ENCODE measurements at regions not wholly inside any gene's neighbourhood (a gene's known extent, or its start where the extent isn't known, plus 50 kb on each side); places are given as distances from the start of the nearest gene placed in this dataset.

GRCh38 chr20:56187534-56188165 is 60.9 kb upstream of the MC3R start:
- Histone ChIP-seq H3K27me3 (no peaks in the 10 kb centered on the region), H3K4me3 (no peak overlapping the region), H3K27ac (no peak overlapping the region), H3K4me1 (peaks cover 0 to 8% (median 0%) of the 10 kb centered on the region in 4 donors), H3K36me3 (no peaks in the 10 kb centered on the region), H3K9me3 (no peaks in the 10 kb centered on the region)
- no peak for DNase-seq (ENCODE audit: low spot score in 2 of 2)
- WGBS, 2 donors = 13 to 23% methylated on average over 7 of the region's 7 CpGs
- TF ChIP-seq, protein P1, sequence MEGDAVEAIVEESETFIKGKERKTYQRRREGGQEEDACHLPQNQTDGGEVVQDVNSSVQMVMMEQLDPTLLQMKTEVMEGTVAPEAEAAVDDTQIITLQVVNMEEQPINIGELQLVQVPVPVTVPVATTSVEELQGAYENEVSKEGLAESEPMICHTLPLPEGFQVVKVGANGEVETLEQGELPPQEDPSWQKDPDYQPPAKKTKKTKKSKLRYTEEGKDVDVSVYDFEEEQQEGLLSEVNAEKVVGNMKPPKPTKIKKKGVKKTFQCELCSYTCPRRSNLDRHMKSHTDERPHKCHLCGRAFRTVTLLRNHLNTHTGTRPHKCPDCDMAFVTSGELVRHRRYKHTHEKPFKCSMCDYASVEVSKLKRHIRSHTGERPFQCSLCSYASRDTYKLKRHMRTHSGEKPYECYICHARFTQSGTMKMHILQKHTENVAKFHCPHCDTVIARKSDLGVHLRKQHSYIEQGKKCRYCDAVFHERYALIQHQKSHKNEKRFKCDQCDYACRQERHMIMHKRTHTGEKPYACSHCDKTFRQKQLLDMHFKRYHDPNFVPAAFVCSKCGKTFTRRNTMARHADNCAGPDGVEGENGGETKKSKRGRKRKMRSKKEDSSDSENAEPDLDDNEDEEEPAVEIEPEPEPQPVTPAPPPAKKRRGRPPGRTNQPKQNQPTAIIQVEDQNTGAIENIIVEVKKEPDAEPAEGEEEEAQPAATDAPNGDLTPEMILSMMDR (IDR thresholded peaks at IDR 0.05) = peak in 3 of 5 experiments; percentile 17 to 31 (median 21)
- TF ChIP-seq POLR2A (IDR thresholded peaks at IDR 0.05) = no peak

- Histone ChIP-seq H3K36me3 (no peaks in the 10 kb centered on the region), H3K4me1 (no peaks in the 10 kb centered on the region), H3K27ac (no peak overlapping the region), H3K4me3 (no peak overlapping the region), H3K9me3 (peaks cover 0 to 6% (median 0%) of the 10 kb centered on the region in 4 donors), H3K27me3 (no peaks in the 10 kb centered on the region)
- 55% methylated on average over 5 of the region's 5 CpGs for WGBS, 2 donors
- TF ChIP-seq POLR2A (IDR thresholded peaks at IDR 0.05) (no peak), EP300 (IDR thresholded peaks at IDR 0.05) (no peak)
- TF ChIP-seq, protein P1 (IDR thresholded peaks at IDR 0.05) = no peak
- DNase-seq (ENCODE audit: low spot score in 2 of 2) = no peak
Observed at GRCh38 chr20:56194042-56194441, 54.5 kb upstream of the MC3R start.

DNA sequence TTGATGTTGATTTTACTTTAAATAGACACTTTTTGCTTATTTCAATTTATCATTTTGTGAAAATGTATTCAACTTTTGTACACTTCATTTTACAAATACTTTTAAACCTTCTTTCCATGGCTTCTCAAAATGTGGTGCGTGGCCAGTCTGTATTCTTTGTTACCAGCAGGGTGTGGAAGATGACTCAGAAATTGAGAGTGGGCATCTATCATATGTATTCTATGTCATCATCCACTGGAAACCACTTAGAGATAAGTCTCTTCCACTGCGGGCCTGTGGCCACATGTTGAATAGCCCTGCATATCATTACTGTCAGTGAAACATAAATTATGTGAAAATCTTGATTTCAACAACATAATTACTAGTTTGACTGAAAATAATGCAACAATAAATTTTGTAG is 52.6 kb upstream of the MC3R start:
- Histone ChIP-seq H3K27ac (no peak overlapping the region), H3K27me3 (no peaks in the 10 kb centered on the region), H3K9me3 (peaks cover 0 to 25% (median 0%) of the 10 kb centered on the region in 4 donors), H3K36me3 (no peaks in the 10 kb centered on the region), H3K4me3 (no peak overlapping the region), H3K4me1 (no peaks in the 10 kb centered on the region)
- WGBS, 2 donors = 77 to 78% methylated on average over 2 of the region's 2 CpGs
- DNase-seq (ENCODE audit: low spot score in 2 of 2) = no peak
- TF ChIP-seq EP300 (IDR thresholded peaks at IDR 0.05) (no peak), POLR2A (IDR thresholded peaks at IDR 0.05) (no peak)
- TF ChIP-seq, protein P1 (IDR thresholded peaks at IDR 0.05) = no peak
